Activated T-helper 2 cell treated with anti-CD3 and anti-CD28 coated beads, Interferon-gamma antibody, Interleukin-2, Interleukin-4, amounts not matched to agents 10 μg/mL and 5 μg/mL and 100 μg/mL, durations not matched to agents 14 hours and 24 hours and 36 hours (primary cell): ENCODE measurements at regions not wholly inside any gene's neighbourhood (a gene's known extent, or its start where the extent isn't known, plus 50 kb on each side); places are given as distances from the start of the nearest gene placed in this dataset.
"Not testable (repeated sequence)": the region's sequence is repeated elsewhere in the genome, so short reads cannot be mapped to it uniquely, and the experiment has no call there.

Experiments
- DNase-seq: peaks from one replicate; pipeline ENCODE4 v3.0.0; 2021; ENCODE audit warnings: low spot score
- H3K27ac Mint-ChIP-seq: one replicate; pipeline ENCODE4 v1.8.0; 2021; ENCODE audit warnings: mixed read lengths
- H3K27me3 Mint-ChIP-seq: one replicate; pipeline ENCODE4 v1.8.0; 2021; ENCODE audit warnings: low read depth, mixed read lengths
- H3K36me3 Mint-ChIP-seq: one replicate; pipeline ENCODE4 v1.8.0; 2021; ENCODE audit warnings: low read depth, mixed read lengths
- H3K4me1 Mint-ChIP-seq: one replicate; pipeline ENCODE4 v1.8.0; 2021; ENCODE audit warnings: low read depth, mixed read lengths
- H3K4me3 Mint-ChIP-seq: one replicate; pipeline ENCODE4 v1.8.0; 2021; ENCODE audit warnings: low read depth, mild to moderate bottlenecking, moderate library complexity, mixed read lengths
- H3K9me3 Mint-ChIP-seq: one replicate; pipeline ENCODE4 v1.8.0; 2021; ENCODE audit warnings: mixed read lengths
- intact Hi-C: fragments of 100-400 bp; cut with micrococcal nuclease; formaldehyde crosslinking; loops from one replicate; pipeline ENCODE4 v1.15.1; 2023

DNA sequence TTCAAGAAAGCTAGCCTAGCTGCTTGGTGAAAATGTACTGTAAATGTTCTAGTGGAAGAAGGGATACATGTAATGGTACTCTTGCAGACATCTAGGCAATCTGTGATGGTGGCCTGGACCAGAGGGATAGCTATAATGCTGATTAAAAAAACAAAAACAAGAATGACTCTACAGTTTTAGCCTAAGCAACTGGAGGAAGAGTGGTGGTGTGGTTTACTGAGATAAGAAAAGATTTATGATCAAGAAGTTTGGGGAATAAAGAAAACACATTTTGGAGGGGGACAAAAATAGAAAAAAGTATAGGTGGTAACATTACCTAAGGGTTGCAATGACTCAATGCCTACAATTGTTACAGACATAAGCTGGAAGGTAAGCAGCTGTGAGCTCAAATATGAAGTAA lies 1080.7 kb upstream of the CELF4 start:
- no peak for DNase-seq

DNA sequence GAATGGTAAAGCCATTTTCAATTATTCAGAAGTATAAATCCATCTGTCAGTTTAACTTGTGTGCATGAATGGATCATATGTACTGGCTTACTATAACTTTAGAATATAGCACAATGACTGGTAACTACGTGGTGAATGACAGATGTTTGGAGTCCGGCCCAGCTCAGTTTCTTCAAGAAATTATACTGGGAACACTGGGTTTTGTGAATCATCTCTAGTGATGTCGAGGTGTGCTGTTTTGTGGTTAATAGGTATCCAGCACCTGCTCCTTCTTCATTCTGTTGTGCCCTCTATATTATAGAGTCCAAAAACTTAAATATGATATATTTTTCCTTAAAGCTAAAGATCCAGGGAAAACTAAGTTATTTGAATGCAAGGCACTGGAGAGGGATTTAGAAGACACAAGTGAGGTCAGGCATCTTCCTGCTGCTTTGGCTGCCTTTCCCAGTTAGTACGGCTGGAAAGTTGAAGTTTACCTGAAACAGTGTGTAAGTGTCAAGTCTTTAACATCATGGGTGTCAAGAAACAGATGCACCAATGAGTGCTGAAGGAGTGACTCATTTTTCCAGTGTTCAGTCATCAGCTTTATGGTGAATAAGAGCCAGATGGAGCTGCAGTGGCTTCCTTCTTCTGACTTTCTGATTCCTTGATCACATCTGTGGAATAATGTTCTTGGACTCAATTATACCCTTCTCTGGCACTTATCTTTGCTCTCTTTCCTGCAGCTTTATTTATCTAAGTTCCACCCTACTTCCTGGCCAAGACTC lies 1079.5 kb upstream of the CELF4 start:
- Mint-ChIP-seq H3K4me3 (no peak overlapping the region), H3K36me3 (no peaks in the 10 kb centered on the region), H3K27ac (no peak overlapping the region), H3K4me1 (no peaks in the 10 kb centered on the region), H3K9me3 (no peaks in the 10 kb centered on the region), H3K27me3 (no peaks in the 10 kb centered on the region)
- DNase-seq = no peak
- intact Hi-C loops = no loop called here

More for the DNA sequence above, 1080.7 kb upstream of the CELF4 start:
- Mint-ChIP-seq H3K36me3 (no peaks in the 10 kb centered on the region), H3K4me1 (no peaks in the 10 kb centered on the region), H3K27me3 (no peaks in the 10 kb centered on the region), H3K9me3 (no peaks in the 10 kb centered on the region), H3K4me3 (no peak overlapping the region), H3K27ac (no peak overlapping the region)
- intact Hi-C loops = no loop called here

DNA sequence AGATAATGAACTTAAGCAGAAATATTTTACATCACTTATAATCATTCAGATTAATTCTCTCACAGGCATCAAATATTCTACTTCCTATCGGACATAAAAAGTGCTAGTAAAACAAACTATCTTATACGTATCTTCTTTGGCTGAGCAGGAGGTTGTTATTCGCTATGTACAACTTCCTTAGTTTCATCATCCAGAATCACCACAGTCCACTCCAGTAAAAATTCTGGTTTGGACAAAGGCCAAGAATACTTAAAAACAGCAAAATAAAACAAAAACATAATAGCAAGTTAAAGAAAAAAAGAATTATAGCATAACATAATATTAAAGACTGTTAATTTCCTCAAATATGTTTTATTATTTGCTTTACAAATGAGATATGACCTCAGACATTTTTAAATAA lies 1077.1 kb upstream of the CELF4 start:
- Mint-ChIP-seq H3K27me3 (no peaks in the 10 kb centered on the region), H3K4me1 (no peaks in the 10 kb centered on the region), H3K27ac (no peak overlapping the region), H3K9me3 (peaks cover 12% of the 10 kb centered on the region), H3K4me3 (no peak overlapping the region), H3K36me3 (no peaks in the 10 kb centered on the region)
- intact Hi-C loops = no loop called here
- no peak for DNase-seq

DNA sequence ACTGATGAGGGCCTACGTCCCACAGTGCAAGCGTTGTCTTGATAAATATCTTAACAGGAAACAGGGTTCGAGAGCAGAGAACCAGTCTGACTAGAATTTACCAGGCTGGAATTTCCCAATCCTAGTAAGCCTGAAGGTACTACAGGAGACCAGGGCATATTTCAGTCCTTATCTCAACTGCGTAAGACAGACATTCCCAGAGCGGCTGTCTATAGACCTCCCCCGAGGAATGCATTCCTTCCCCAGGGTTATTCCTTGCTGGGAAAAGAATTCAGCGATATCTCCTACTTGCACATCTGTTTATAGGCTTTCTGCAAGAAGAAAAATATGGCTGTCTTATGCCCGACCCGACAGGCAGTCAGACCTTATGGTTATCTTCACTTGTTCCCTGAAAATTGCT lies 1074.1 kb upstream of the CELF4 start:
- H3K27ac Mint-ChIP-seq, H3K4me1 Mint-ChIP-seq, intact Hi-C loops, DNase-seq, H3K36me3 Mint-ChIP-seq, H3K27me3 Mint-ChIP-seq, H3K4me3 Mint-ChIP-seq: not testable (repeated sequence)
- peaks cover 12% of the 10 kb centered on the region for H3K9me3 Mint-ChIP-seq

DNA sequence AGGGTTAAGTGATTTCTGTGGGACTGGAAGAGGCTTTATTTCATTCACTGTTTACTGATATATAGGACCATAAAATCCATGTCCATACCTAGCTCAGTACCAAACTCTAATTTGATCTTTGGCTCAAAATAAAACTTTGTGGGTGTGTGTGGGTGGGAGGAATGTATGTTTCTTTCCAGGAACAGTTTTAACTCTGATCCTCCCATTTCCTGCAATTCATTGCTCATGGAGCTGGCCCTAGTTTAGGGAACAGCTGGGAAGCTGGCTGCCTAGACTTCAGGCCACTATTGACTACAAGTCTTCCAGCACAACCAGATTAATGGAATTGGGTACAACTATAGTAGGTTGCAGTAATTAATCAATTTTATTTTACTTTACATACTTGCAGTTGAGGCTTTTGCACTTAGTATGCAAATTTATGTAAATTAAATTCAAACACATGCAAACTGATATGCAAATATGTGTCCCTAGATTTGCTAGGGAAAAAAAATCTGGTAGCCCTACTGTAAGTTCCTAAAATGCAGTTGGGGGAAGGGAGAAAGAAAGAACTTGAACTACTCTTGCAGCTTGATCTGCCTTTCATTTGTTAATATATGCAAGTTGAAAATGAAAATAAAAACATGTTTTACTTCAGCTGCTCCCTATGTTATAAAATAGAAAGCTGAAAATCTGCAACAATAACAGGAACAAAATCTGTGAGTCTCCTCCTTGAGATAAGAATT lies 1070.3 kb upstream of the CELF4 start:
- Mint-ChIP-seq H3K27me3 (no peaks in the 10 kb centered on the region), H3K4me1 (no peaks in the 10 kb centered on the region), H3K4me3 (no peak overlapping the region), H3K27ac (no peak overlapping the region), H3K9me3 (peaks cover 12% of the 10 kb centered on the region), H3K36me3 (no peaks in the 10 kb centered on the region)
- DNase-seq = no peak
- intact Hi-C loops = no loop called here

DNA sequence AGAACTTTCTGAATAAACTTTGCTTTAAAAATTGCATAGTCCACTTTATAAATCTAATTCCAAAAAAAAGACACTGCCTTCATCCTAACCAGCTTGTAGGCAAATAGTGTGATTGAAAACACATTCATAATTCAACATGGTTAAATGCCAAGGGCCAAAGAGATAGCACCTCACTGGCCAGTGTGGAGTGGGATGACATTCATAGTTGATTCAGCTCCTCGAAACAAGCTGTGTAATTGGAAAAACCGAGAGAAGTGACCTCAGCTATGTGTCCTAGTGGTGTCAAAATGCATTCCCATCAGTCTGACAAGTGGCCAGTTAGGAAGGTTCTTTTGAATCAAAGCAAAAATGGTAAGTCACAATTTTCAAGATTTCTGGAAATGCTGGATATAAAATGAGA lies 1068.5 kb upstream of the CELF4 start:
- DNase-seq = no peak
- H3K27ac Mint-ChIP-seq = no peak overlapping the region
- no peak overlapping the region for H3K4me3 Mint-ChIP-seq
- no peaks in the 10 kb centered on the region for H3K4me1 Mint-ChIP-seq
- H3K9me3 Mint-ChIP-seq = peaks cover 6% of the 10 kb centered on the region
- no peaks in the 10 kb centered on the region for H3K36me3 Mint-ChIP-seq
- intact Hi-C loops = no loop called here
- H3K27me3 Mint-ChIP-seq = no peaks in the 10 kb centered on the region

DNA sequence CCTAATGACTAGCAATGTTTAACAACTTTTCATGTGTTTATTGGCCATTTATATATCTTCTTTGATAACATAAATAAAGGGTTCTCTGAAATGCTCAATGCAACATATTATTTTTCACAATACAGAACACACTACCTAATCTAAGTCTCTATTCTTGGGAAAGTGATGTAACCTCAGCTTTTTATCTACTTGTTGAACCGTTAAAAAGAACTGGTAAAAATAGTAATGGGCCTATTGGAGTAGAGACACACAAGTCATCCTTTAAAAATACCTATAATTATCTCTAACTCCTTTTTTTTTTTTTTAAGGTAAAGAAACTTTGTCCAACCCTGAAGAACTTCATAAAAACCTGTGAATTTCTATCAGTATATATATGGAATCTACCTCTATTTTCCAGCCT lies 1067.7 kb upstream of the CELF4 start:
- Mint-ChIP-seq H3K27me3 (no peaks in the 10 kb centered on the region), H3K27ac (no peak overlapping the region), H3K4me1 (no peaks in the 10 kb centered on the region), H3K9me3 (peaks cover under 1% of the 10 kb centered on the region), H3K36me3 (no peaks in the 10 kb centered on the region), H3K4me3 (no peak overlapping the region)
- intact Hi-C loops = no loop called here
- no peak for DNase-seq

DNA sequence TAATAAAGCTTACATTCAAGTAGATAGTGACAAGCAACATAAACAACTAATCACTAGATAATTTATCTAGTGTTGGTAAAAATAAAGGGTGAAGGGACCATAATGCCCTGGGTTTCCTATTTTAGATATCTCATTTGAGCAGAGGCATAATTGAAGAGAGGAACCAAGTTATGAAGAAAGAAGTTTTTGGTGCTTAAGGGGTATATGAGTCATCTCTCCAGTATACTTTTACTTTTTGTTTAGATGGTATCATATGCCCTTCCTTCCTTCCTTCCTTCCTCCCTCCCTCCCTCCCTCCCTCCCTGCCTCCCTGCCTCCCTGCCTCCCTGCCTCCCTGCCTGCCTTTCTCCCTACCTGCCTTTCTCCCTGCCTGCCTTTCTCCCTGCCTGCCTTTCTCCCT lies 1053.5 kb upstream of the CELF4 start:
- Mint-ChIP-seq H3K27ac (no peak overlapping the region), H3K27me3 (no peaks in the 10 kb centered on the region), H3K9me3 (no peaks in the 10 kb centered on the region), H3K4me1 (peaks cover 2% of the 10 kb centered on the region), H3K36me3 (no peaks in the 10 kb centered on the region), H3K4me3 (no peak overlapping the region)
- no peak for DNase-seq
- intact Hi-C loops = no loop called here

DNA sequence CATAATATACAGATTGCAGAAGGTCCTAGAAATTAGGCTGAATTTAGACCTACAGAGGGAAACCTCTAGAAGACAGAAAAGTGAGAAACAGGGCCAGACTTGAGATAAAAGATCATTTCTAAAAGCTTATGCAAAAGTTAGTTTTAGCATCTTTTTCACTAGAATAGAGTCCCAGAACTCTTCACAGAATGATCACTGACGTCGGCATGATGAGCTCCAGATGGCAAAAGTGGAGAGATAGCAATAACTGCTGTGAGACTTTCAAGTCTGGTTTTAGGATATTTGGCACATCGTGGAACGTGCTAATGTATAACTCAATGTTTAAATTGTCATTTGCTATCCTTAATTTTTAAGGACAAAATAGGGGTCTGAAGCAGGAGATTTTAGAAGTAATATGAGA lies 1050.7 kb upstream of the CELF4 start:
- no peak overlapping the region for H3K27ac Mint-ChIP-seq
- no peak overlapping the region for H3K4me3 Mint-ChIP-seq
- DNase-seq = no peak
- peaks cover 4% of the 10 kb centered on the region for H3K4me1 Mint-ChIP-seq
- intact Hi-C loops = no loop called here
- no peaks in the 10 kb centered on the region for H3K27me3 Mint-ChIP-seq
- no peaks in the 10 kb centered on the region for H3K36me3 Mint-ChIP-seq
- H3K9me3 Mint-ChIP-seq = no peaks in the 10 kb centered on the region

DNA sequence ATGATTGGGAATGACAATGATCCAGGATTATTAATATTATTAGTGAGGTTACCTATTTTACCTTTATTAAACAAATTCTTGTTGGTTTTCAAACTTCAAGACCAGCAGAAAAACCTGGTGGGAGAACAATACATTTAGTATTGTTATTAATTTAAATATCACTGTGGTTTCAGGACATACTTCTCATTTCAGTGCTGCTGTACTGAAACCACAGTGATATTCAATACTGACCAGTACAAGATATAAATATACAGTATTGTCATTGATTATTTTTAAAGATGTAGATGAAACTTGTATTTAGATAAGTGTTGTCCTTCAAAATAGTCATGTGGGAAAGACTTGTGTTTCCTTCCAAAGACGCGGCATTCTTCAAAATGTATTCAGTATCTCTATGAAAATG lies 1047.3 kb upstream of the CELF4 start:
- Mint-ChIP-seq H3K36me3 (no peaks in the 10 kb centered on the region), H3K27me3 (no peaks in the 10 kb centered on the region), H3K27ac (no peak overlapping the region), H3K4me3 (no peak overlapping the region), H3K9me3 (no peaks in the 10 kb centered on the region), H3K4me1 (peaks cover 9% of the 10 kb centered on the region)
- DNase-seq = no peak
- intact Hi-C loops = loop anchor here (5.0 kb wide), 1 partner anchor 84 kb away; no protein-coding TSS in a partner anchor

DNA sequence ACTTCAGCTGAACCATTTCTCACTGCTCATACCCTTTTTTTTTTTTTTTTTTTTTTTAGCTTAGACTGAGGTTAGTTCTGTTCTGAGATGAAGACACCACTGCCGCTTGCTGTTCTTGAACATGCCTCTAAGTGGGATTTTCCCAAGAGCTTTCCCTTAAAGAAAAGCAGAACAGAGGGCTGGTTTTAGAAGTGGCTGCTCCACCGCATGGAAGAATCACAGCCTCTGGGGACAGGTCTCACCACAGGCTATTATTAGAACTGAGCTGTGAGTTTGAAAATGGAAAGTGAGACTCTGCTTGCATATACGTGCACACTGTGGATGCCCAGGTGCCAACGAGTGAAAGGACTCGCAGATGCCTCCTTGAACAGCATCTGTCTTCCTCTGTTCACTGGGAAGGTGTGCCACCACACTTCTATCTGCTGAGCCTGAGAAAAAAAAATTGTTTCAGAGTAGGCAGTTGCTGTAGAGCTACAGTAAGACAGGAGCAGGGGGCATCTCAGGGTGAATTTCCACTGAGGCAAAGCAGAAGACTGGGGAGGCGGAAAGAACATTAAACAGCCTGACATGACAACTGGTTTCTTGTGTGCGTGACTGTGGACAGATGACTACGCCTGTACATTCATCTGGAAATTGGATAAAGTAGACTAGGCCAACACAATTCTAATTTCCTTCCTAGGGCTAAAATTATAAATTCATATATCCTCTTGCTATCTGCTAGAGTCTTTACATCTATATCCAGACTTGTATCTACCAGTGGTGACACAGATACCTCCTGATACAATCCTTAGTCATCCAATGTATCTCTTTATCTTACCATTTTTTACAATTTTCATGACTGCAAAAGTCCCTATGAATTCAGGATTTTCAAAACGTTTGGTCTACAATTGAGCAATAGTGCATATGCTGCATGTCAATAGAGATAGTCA lies 1045.7 kb upstream of the CELF4 start:
- Mint-ChIP-seq H3K27ac (peak overlapping the region; percentile 87), H3K4me1 (peaks cover 14% of the 10 kb centered on the region), H3K4me3 (no peak overlapping the region), H3K36me3 (no peaks in the 10 kb centered on the region), H3K9me3 (no peaks in the 10 kb centered on the region), H3K27me3 (no peaks in the 10 kb centered on the region)
- DNase-seq = no peak
- intact Hi-C loops = loop anchor here (1.0 to 5.0 kb wide), 5 partner anchors 36 to 330 kb away; no protein-coding TSS in a partner anchor

DNA sequence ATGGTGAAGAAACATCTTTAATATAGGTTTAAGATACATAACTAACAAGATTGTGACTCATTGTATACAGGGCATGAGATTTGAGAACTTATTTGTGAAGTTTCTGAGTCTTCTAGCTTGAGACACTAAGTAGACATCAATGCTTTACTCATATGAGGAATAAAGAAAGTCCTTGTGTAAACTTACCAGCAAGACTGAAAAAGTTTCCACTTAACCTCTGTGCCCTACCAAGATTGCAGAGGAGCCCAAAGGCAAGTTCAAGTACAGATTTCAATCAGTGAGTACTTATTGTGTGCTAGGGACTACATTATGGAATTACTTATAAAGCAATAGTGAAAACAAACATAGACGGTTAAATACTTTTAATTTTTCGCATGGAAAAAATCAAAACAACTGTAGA lies 1041.2 kb upstream of the CELF4 start:
- no peaks in the 10 kb centered on the region for H3K9me3 Mint-ChIP-seq
- no peak overlapping the region for H3K4me3 Mint-ChIP-seq
- H3K27ac Mint-ChIP-seq = peak overlapping the region; percentile 17
- peaks cover 14% of the 10 kb centered on the region for H3K4me1 Mint-ChIP-seq
- intact Hi-C loops = no loop called here
- H3K36me3 Mint-ChIP-seq = no peaks in the 10 kb centered on the region
- no peaks in the 10 kb centered on the region for H3K27me3 Mint-ChIP-seq
- no peak for DNase-seq
